WERI-Rb-1 (cell line): ENCODE measurements at regions not wholly inside any gene's neighbourhood (a gene's known extent, or its start where the extent isn't known, plus 50 kb on each side); places are given as distances from the start of the nearest gene placed in this dataset.
"Not testable (repeated sequence)": the region's sequence is repeated elsewhere in the genome, so short reads cannot be mapped to it uniquely, and the experiment has no call there.

Experiments used
- DNase-seq: peaks from one replicate; pipeline ENCODE4 v3.0.0-alpha.2; 2020
- H3K27ac ChIP-seq: fragments of 250-450 bp; sonication (Bioruptor Pico); 2 replicates; pipeline ENCODE4 v1.5.1; 2020; ENCODE audit warnings: mild to moderate bottlenecking, moderate library complexity
- H3K27me3 ChIP-seq: fragments of 250-450 bp; sonication (Bioruptor Pico); 2 replicates; pipeline ENCODE4 v1.5.1; 2021; ENCODE audit warnings: mild to moderate bottlenecking, low read depth, moderate library complexity; ENCODE audit not compliant: insufficient read depth, severe bottlenecking
- H3K36me3 ChIP-seq: fragments of 250-450 bp; sonication (Bioruptor Pico); 2 replicates; pipeline ENCODE4 v1.5.1; 2020; ENCODE audit warnings: mild to moderate bottlenecking, moderate library complexity
- H3K4me3 ChIP-seq: 2 replicates; pipeline ENCODE4 v1.5.1; 2011; ENCODE audit warnings: low read depth, mild to moderate bottlenecking, control low read depth, low read length
- H3K9me3 ChIP-seq: fragments of 250-450 bp; sonication (Bioruptor Pico); 2 replicates; pipeline ENCODE4 v1.5.1; 2021; ENCODE audit warnings: mild to moderate bottlenecking, moderate library complexity; ENCODE audit not compliant: severe bottlenecking
- CTCF ChIP-seq: IDR thresholded peaks from 2 replicates; pipeline ENCODE4 v1.5.1; 2011; ENCODE audit warnings: low read depth, mild to moderate bottlenecking, control low read depth, inconsistent platforms, low read length

- H3K4me3 ChIP-seq = no peak overlapping the region
- no peak for TF ChIP-seq CTCF
- no peak for DNase-seq
- H3K9me3 ChIP-seq = peaks cover 4% of the 10 kb centered on the region
- H3K27ac ChIP-seq = 0 out of 2 replicates have a peak overlapping the region, but pooled peaks have one; percentile 1
- H3K27me3 ChIP-seq = no peaks in the 10 kb centered on the region
- no peaks in the 10 kb centered on the region for H3K36me3 ChIP-seq
Measured at GRCh38 chr6:15157479-15157878, 88.4 kb upstream of the JARID2 start.

DNA sequence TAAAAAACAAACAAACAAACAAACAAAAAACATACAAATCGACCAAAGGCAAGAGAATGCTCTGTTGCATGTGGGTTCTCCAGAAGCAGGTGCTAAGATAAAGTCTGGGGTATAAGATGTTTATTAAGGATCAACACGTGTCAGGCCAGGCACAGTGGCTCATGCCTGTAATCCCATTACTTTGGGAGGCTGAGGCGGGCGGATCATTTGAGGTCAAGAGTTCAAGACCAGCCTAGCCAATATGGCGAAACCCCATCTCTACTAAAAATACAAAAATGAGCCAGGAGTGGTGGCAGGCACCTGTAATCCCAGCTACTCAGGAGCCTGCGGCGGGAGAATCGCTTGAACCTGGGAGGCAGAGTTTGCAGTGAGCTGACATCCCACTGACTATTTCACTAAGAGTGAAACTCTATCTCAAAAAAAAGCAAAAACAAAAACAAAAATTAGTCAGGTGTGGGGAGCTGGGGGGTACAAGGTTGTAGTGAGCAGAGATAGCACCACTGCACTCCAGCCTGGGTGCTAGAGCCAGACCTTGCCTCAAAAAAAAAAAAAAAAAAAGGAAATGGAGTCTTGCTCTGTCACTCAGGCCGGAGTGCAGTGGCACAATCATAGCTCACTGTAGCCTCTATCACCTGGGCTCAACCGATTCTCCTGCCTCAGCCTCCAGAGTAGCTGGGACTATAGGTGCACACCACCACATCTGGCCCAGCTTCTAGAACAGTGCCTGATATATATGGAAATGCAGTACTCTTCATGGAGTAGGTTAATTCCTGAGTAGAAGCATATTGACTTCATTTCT lies 86.8 kb upstream of the JARID2 start:
- Histone ChIP-seq H3K9me3 (peaks cover 4% of the 10 kb centered on the region), H3K27me3 (no peaks in the 10 kb centered on the region), H3K36me3 (no peaks in the 10 kb centered on the region), H3K4me3 (no peak overlapping the region), H3K27ac (no peak overlapping the region)
- peak; percentile 92 for DNase-seq
- no peak for TF ChIP-seq CTCF

GRCh38 chr6:15160812-15161211 lies 85.1 kb upstream of the JARID2 start:
- H3K4me3 ChIP-seq = no peak overlapping the region
- no peak overlapping the region for H3K27ac ChIP-seq
- DNase-seq = no peak
- H3K36me3 ChIP-seq = no peaks in the 10 kb centered on the region
- no peaks in the 10 kb centered on the region for H3K27me3 ChIP-seq
- no peaks in the 10 kb centered on the region for H3K9me3 ChIP-seq
- no peak for TF ChIP-seq CTCF

DNA sequence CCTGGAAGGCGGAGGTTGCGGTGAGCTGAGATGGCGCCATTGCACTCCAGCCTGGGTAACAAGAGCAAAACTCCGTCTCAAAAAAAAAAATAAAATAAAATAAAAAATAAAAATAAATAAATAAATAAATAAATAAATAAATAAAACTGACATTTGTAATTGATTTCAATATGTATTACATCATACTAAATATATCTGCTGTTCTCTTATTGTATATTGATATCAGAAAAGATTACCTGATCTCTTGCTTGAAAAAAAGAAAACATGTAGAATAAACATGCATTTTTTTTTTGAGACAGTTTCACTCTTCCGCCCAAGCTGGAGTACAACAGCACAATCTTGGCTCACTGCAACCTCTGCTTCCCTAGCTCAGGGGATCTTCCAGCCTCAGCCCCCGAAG lies 81.0 kb upstream of the JARID2 start:
- not testable (repeated sequence) for H3K36me3 ChIP-seq, DNase-seq, H3K4me3 ChIP-seq, H3K9me3 ChIP-seq, H3K27me3 ChIP-seq, H3K27ac ChIP-seq

GRCh38 chr6:15166121-15166520 lies 79.7 kb upstream of the JARID2 start:
- DNase-seq = peak; percentile 54
- no peak for TF ChIP-seq CTCF
- Histone ChIP-seq H3K4me3 (no peak overlapping the region), H3K27ac (no peak overlapping the region), H3K9me3 (no peaks in the 10 kb centered on the region), H3K27me3 (no peaks in the 10 kb centered on the region), H3K36me3 (no peaks in the 10 kb centered on the region)

GRCh38 chr6:15170126-15170525 lies 75.7 kb upstream of the JARID2 start:
- H3K9me3 ChIP-seq = no peaks in the 10 kb centered on the region
- H3K36me3 ChIP-seq = no peaks in the 10 kb centered on the region
- H3K4me3 ChIP-seq = no peak overlapping the region
- H3K27ac ChIP-seq = no peak overlapping the region
- DNase-seq = no peak
- no peaks in the 10 kb centered on the region for H3K27me3 ChIP-seq
- TF ChIP-seq CTCF = no peak
